GM23248 (cell line): ENCODE measurements at regions not wholly inside any gene's neighbourhood (a gene's known extent, or its start where the extent isn't known, plus 50 kb on each side); places are given as distances from the start of the nearest gene placed in this dataset.
"Not testable (repeated sequence)": the region's sequence is repeated elsewhere in the genome, so short reads cannot be mapped to it uniquely, and the experiment has no call there.

Experiments
- EZH2 ChIP-seq: fragments of 200-600 bp; sonication (generic); IDR thresholded peaks from 2 replicates; pipeline ENCODE4 v1.6.1; 2018; ENCODE audit warnings: antibody characterized with exemption, mild to moderate bottlenecking; ENCODE audit not compliant: insufficient read depth, poor library complexity, severe bottlenecking
- EZH2phosphoT487 ChIP-seq: fragments of 200-600 bp; sonication (generic); IDR thresholded peaks from 2 replicates; pipeline ENCODE4 v1.6.1; 2018; ENCODE audit warnings: antibody characterized with exemption, moderate library complexity, mild to moderate bottlenecking, low read depth; ENCODE audit not compliant: insufficient read depth

GRCh38 chr3:69677456-69677855 is 61.8 kb upstream of the MITF start:
- not testable (repeated sequence) for TF ChIP-seq EZH2, EZH2phosphoT487
